Spleen (tissue), 11 donors: ENCODE measurements at regions not wholly inside any gene's neighbourhood (a gene's known extent, or its start where the extent isn't known, plus 50 kb on each side); places are given as distances from the start of the nearest gene placed in this dataset.

Experiments used
- DNase-seq: peaks from one replicate; pipeline ENCODE4 v3.0.0-alpha.2; 2020
- H3K27ac ChIP-seq, 8 donors: fragments of 200-600 bp; sonication (generic) in 7 of 8; 1 replicate in 4 of 8; 2 replicates in 4 of 8; pipeline versions ENCODE4 v1.5.0 to v1.8.0; 2016 to 2021; ENCODE audit warnings: inconsistent platforms in 4 of 8, mild to moderate bottlenecking in 4 of 8, moderate library complexity in 1 of 8
- H3K27me3 ChIP-seq, 7 donors: fragments of 200-600 bp; sonication (generic) in 6 of 7; replicated peaks in 1 of 7; 1 replicate in 4 of 7; 2 replicates in 3 of 7; pipeline versions ENCODE4 v1.5.0 to v1.8.0; 2016 to 2021; ENCODE audit warnings: inconsistent platforms in 3 of 7, mild to moderate bottlenecking in 1 of 7
- H3K36me3 ChIP-seq, 6 donors: fragments of 200-600 bp; sonication (generic) in 5 of 6; 1 replicate in 4 of 6; 2 replicates in 2 of 6; pipeline versions ENCODE4 v1.5.0 to v1.8.0; 2016 to 2021; ENCODE audit warnings: inconsistent platforms in 2 of 6
- H3K4me1 ChIP-seq, 6 donors: fragments of 200-600 bp; sonication (generic) in 5 of 6; 1 replicate in 3 of 6; 2 replicates in 3 of 6; pipeline versions ENCODE4 v1.5.0 to v1.8.0; 2016 to 2021; ENCODE audit warnings: inconsistent platforms in 3 of 6
- H3K4me3 ChIP-seq, 8 donors: fragments of 200-600 bp; sonication (generic) in 7 of 8; 1 replicate in 4 of 8; 2 replicates in 4 of 8; pipeline versions ENCODE4 v1.5.0 to v1.8.0; 2016 to 2021; ENCODE audit warnings: inconsistent platforms in 4 of 8, mild to moderate bottlenecking in 4 of 8, moderate library complexity in 2 of 8
- H3K9me3 ChIP-seq, 8 donors: fragments of 200-600 bp; sonication (generic) in 7 of 8; 1 replicate in 4 of 8; 2 replicates in 4 of 8; pipeline versions ENCODE4 v1.5.0 to v1.8.0; 2016 to 2021; ENCODE audit warnings: inconsistent platforms in 4 of 8
- POLR2A ChIP-seq, 3 donors: fragments of 450-650 bp; IDR thresholded peaks; one replicate each; pipeline ENCODE4 v1.5.1; 2017; ENCODE audit warnings: antibody characterized with exemption in 3 of 3, mild to moderate bottlenecking in 1 of 3
- POLR2AphosphoS5 ChIP-seq, 3 donors: sonication (generic); formaldehyde crosslinking; IDR thresholded peaks; one replicate each; pipeline ENCODE4 v1.5.1; 2017; ENCODE audit warnings: antibody characterized with exemption in 3 of 3
- WGBS, 5 donors: extraction: QIAGEN DNeasy Blood & Tissue Kit in 3 of 5; methylation state at CpG; one replicate each; pipeline versions ENCODE4 v1.1.5 to v1.1.7; 2013 to 2018; 5-methylcytosine and 5-hydroxymethylcytosine counted together
- intact Hi-C: fragments of 100-400 bp; cut with DNase I; formaldehyde crosslinking; loops from one replicate; pipeline ENCODE4 v1.15.0; 2023; ENCODE audit warnings: low total_unique reads
- TF ChIP-seq, protein P1 (sequence below), 11 experiments: fragments of 200-600 bp in 7 of 11; fragments of 450-650 bp in 4 of 11; sonication (generic) in 4 of 11; IDR thresholded peaks in 8 of 11; conservative IDR thresholded peaks in 3 of 11; 1 replicate in 7 of 11; 2 replicates in 4 of 11; pipeline versions ENCODE4 v1.4.0 to v1.8.0; 2016 to 2021; ENCODE audit warnings: antibody characterized with exemption in 11 of 11, inconsistent platforms in 4 of 11, mild to moderate bottlenecking in 1 of 11
- donor health status: healthy with polysubstance abuse.
- donor health status: DM: no; HTN: no; CAD: no; lungs with moderate emphysema.
- donor health status: DM: no; HTN: no; CAD: no.
- donor health status: Bipolar disorder and iron deficiency.
- donor health status: healthy.
- donor health status: DM: no; HTN: no; CAD: no.
- donor health status: DM: yes; HTN: yes; CAD: no.

DNA sequence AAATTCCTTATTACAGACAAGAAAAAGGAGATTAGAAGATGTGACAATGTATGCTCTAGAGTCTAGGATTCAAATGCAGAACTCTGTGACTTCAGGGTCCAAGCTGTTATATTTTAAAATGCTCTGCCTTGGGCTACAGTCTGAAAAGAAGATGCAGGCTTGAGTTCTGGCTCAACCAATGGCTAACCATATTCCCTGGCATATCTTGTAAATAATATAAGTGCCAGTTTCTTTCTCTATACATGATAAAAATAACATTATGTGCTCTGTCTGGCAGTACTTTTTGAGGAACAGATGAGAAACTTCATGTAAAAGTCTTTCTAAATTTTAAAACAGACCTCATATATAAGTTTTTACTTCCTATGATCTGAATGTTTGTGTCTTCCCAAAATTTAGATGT lies 926.5 kb upstream of the CDH6 start:
- TF ChIP-seq, protein P1, sequence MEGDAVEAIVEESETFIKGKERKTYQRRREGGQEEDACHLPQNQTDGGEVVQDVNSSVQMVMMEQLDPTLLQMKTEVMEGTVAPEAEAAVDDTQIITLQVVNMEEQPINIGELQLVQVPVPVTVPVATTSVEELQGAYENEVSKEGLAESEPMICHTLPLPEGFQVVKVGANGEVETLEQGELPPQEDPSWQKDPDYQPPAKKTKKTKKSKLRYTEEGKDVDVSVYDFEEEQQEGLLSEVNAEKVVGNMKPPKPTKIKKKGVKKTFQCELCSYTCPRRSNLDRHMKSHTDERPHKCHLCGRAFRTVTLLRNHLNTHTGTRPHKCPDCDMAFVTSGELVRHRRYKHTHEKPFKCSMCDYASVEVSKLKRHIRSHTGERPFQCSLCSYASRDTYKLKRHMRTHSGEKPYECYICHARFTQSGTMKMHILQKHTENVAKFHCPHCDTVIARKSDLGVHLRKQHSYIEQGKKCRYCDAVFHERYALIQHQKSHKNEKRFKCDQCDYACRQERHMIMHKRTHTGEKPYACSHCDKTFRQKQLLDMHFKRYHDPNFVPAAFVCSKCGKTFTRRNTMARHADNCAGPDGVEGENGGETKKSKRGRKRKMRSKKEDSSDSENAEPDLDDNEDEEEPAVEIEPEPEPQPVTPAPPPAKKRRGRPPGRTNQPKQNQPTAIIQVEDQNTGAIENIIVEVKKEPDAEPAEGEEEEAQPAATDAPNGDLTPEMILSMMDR (IDR thresholded peaks at IDR 0.05 in 8 of 11, conservative IDR thresholded peaks at IDR 0.05 in 3 of 11): no peak
- TF ChIP-seq POLR2A (IDR thresholded peaks at IDR 0.05): no peak
- no peak for TF ChIP-seq POLR2AphosphoS5 (IDR thresholded peaks at IDR 0.05)
- intact Hi-C loops: no loop called here
- Histone ChIP-seq H3K27me3 (no peaks in the 10 kb centered on the region), H3K4me1 (no peaks in the 10 kb centered on the region), H3K36me3 (no peaks in the 10 kb centered on the region), H3K4me3 (no peak overlapping the region), H3K27ac (no peak overlapping the region), H3K9me3 (peaks cover 0 to 15% (median 0%) of the 10 kb centered on the region in 8 donors)
- no peak for DNase-seq

DNA sequence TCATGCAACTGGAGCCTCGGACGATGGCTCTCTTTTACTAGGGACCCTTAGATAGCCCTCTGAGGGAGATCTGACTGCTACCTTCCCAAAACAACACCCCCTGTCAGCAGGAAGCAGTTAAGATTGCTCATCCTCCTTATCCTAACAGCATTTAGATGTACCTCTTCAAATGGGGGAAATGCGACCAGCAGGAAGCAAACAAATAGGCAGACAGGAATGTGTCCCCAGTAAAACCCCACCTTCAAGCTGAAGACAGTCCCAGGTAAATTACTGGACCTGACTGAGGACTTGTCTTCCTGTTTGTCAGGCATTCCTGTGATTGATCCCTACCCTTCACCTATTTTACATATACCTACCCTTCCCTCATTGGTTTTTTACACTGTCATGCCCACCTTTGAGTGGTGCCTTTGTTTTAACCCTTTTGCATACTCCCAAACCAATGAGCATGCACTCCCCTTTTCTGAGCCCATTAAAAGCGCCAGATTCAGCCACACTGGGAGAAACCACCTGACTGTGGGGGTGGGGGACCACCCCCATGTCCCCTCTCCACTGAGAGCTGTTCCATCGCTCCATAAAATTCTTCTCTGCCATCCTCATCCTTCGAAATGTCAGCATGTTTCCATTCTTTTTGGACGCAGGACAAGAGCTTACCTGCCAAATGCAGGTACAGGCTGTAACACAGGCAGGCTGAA lies 954.0 kb upstream of the CDH6 start:
- WGBS, 5 donors: 67 to 85% (median 72%) methylated on average over 7 of the region's 7 CpGs
- TF ChIP-seq POLR2AphosphoS5 (IDR thresholded peaks at IDR 0.05) (no peak), POLR2A (IDR thresholded peaks at IDR 0.05) (no peak)
- TF ChIP-seq, protein P1 (IDR thresholded peaks at IDR 0.05 in 8 of 11, conservative IDR thresholded peaks at IDR 0.05 in 3 of 11): no peak
- Histone ChIP-seq H3K9me3 (peaks cover 0 to 19% (median 2%) of the 10 kb centered on the region in 8 donors), H3K4me3 (no peak overlapping the region), H3K27ac (no peak overlapping the region), H3K36me3 (no peaks in the 10 kb centered on the region), H3K4me1 (no peaks in the 10 kb centered on the region), H3K27me3 (no peaks in the 10 kb centered on the region)
- no peak for DNase-seq
- intact Hi-C loops: no loop called here

DNA sequence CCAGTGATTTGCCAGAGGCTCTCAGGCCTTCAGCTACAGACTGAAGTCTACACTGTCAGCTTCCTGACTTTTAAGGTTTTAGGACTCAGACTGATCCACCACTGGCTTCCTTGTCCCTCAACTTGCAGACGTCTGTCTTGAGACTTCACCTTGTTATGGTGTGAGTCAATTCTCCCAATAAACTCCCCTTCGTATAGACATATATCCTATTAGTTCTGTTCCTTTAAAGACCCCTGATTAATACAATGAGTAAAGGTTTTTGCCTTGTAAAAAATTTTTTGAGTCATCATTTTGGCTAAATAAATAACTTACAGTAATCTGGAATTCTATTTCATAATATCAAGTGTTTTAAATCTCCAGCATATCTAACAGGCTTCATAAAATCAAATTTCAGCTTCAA lies 956.3 kb upstream of the CDH6 start:
- no peaks in the 10 kb centered on the region for H3K27me3 ChIP-seq
- WGBS, 5 donors: 68 to 85% (median 73%) methylated on average over 2 of the region's 2 CpGs
- H3K27ac ChIP-seq: no peak overlapping the region
- no peak for TF ChIP-seq POLR2AphosphoS5 (IDR thresholded peaks at IDR 0.05)
- TF ChIP-seq, protein P1 (IDR thresholded peaks at IDR 0.05 in 8 of 11, conservative IDR thresholded peaks at IDR 0.05 in 3 of 11): no peak
- TF ChIP-seq POLR2A (IDR thresholded peaks at IDR 0.05): no peak
- intact Hi-C loops: no loop called here
- no peaks in the 10 kb centered on the region for H3K36me3 ChIP-seq
- no peak overlapping the region for H3K4me3 ChIP-seq
- no peaks in the 10 kb centered on the region for H3K4me1 ChIP-seq
- H3K9me3 ChIP-seq: peaks cover 0 to 27% (median 2%) of the 10 kb centered on the region in 8 donors
- DNase-seq: no peak

DNA sequence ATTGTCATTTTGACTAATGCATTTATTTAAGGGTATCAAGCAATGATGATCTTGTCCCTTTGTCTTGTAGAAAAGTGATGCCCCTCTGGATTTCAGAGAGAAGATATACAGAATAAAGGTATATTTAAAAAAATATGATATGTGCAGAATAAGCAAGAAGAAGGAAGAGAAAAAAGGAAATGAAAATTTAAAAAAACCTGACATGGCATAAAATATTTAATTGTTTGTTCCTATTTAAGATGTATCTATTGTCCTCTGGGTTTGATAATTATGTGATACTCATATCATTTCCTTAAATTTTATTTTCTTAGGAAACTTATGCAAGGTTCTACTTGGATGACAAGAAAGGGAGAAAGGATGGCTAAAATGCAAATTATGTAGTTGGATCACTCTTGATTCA lies 983.7 kb upstream of the CDH6 start:
- intact Hi-C loops: no loop called here
- Histone ChIP-seq H3K27ac (no peak overlapping the region), H3K4me1 (no peaks in the 10 kb centered on the region), H3K9me3 (peaks cover 0 to 55% (median 34%) of the 10 kb centered on the region in 8 donors), H3K36me3 (no peaks in the 10 kb centered on the region), H3K27me3 (no peaks in the 10 kb centered on the region), H3K4me3 (no peak overlapping the region)
- TF ChIP-seq, protein P1 (IDR thresholded peaks at IDR 0.05 in 8 of 11, conservative IDR thresholded peaks at IDR 0.05 in 3 of 11): no peak
- TF ChIP-seq POLR2A (IDR thresholded peaks at IDR 0.05) (no peak), POLR2AphosphoS5 (IDR thresholded peaks at IDR 0.05) (no peak)
- DNase-seq: no peak
